HG03469 (cell line): ENCODE measurements at regions not wholly inside any gene's neighbourhood (a gene's known extent, or its start where the extent isn't known, plus 50 kb on each side); places are given as distances from the start of the nearest gene placed in this dataset.

Experiments used
- ATAC-seq: cut with Tn5 transposase; IDR thresholded peaks from one replicate; pipeline ENCODE4 v1.9.1; 2021; ENCODE audit warnings: mild to moderate bottlenecking, moderate library complexity, moderate number of reproducible peaks; ENCODE audit not compliant: unreplicated experiment

DNA sequence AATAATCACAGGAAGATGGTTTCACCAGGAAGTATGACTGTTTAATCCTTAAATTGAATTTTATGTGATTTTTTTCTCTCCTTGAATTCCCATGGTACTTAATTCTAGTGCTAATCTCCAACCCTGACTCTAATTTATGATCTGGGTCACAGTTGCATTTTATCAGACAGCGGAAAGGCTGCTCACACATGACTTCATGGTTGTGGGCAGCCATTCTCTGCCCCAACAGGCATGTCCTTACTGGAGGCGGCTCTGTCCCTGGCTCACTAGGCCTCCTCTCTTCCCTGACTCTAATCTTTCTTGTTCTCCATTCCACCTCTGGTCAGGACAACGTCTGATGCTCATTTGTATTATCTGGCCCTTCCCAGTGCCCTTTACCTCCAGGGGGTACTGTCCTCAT lies 184.4 kb downstream of the CHST1 start:
- no peak for ATAC-seq

DNA sequence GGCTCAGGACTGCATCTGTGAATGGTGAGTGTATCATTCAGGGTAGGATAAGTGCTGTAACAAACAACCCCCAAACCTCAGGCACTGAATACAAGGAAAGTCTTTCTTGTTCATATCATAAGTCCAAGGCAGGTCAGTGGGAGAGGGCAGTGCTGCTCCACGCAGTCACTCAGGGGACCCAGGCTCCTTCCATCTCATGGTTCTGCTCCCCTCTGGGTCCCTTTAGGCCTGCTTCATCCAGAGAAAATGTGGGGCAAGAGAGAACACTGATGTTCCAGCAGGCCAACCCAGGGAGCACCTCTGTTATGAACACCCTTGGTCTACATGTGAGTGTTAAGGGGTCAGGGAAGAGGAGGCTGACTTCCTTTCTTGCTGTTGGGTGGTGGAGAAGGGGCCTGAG lies 187.8 kb downstream of the CHST1 start:
- no peak for ATAC-seq

DNA sequence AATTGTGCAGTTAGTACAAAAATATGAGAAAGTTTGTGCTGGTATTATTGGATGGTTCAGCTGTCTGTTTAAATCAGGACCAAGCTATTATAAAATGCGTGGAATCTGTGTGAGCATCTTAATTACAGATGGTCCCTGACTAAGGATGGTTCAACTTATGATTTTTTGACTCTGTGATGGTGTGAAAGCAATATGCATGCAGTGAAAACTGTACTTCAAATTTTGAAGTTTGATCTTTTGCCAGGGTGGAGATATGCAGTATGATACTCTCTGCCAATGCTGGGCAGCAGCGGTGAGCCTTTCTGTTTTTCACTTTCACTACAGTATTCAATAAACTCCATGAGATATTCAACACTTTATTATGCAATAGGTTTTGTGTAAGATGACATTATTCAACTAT lies 189.3 kb downstream of the CHST1 start:
- ATAC-seq = no peak

GRCh38 chr11:45475173-45475572 lies 189.0 kb upstream of the SYT13 start:
- no peak for ATAC-seq

GRCh38 chr11:45473341-45473895 lies 187.3 kb upstream of the SYT13 start:
- ATAC-seq = no peak

- ATAC-seq = no peak
These were observed 186.7 kb upstream of the SYT13 start for GRCh38 chr11:45472716-45473317.

DNA sequence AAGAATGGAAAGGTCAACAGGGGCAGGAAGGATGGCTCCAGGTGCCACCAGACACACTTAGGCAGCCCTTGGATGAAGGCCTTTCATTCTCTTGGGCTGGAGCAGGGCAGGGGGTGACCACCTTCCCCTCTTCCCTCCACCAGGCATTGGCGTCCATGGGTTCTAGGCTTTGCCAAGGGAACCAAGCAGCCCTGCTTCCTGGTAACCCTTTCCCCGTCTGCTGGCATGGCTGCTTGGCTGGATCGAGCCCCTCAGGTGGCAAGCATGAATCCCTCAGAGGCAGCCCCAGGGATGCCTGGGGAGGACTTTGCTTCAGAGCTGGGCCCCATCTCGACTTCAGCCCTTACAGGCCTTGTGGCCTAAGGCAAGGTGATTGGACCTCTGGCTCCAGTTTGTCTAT lies 185.1 kb upstream of the SYT13 start:
- no peak for ATAC-seq

DNA sequence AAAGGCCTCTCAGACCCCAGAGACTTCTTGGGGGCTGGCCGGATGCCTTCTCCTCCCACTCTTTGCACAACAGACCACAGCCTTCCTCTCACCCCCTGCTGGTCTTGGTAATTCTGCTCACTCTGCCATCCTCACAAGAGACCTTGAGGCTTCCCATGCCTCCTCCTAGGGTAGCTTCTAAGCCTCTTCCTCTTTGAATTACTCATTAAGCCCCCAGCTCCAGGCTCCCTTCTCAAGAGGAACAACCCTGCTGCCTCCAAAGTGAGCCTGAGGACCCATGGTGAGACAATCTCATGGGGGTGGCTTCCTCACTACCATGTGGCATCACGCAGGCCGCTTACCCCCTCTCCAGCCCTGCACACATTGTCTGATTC lies 184.6 kb upstream of the SYT13 start:
- ATAC-seq = no peak

- no peak for ATAC-seq
These were observed 184.1 kb upstream of the SYT13 start for GRCh38 chr11:45470151-45470793.

GRCh38 chr11:45468267-45468856 lies 182.2 kb upstream of the SYT13 start:
- ATAC-seq = no peak

DNA sequence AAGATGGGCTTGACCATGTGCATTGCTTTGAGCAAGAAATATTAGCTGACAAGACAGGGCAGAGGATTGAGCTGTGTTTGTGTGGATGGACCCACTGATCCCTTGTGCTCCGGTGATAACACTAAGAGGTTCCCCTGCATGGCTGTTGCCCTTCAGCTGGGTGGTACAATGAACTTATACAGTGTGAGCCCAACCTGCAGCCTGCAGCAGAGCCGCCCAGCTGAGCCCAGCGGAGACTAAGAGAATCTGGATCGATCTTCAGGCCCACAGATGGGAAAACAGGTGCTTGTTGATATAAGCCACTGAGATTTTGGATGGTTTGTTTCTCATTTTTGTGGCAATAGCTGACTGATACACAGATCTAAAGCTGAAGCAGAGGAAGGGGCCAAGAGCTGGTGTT lies 177.4 kb upstream of the SYT13 start:
- no peak for ATAC-seq

DNA sequence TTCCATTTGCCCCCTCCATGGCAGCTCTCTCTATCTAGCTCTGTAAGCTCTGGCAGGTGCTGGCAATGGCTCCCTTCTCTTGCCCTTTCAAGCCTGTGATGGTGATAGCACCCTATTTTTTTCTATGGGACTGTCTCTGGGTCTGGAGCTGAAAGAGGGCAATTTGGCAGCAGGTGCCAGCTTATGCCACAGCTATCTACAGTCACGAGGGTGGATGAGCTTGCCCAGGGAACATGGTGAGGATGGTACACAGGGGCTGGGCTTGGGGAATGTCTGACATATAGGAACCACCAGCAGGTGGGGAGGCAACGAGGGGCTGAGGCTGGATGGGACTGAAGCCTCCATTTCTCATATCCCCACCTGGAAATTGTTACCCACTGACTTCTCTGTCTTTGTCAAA lies 175.4 kb upstream of the SYT13 start:
- no peak for ATAC-seq

GRCh38 chr11:45459491-45459890 lies 173.3 kb upstream of the SYT13 start:
- ATAC-seq = no peak

DNA sequence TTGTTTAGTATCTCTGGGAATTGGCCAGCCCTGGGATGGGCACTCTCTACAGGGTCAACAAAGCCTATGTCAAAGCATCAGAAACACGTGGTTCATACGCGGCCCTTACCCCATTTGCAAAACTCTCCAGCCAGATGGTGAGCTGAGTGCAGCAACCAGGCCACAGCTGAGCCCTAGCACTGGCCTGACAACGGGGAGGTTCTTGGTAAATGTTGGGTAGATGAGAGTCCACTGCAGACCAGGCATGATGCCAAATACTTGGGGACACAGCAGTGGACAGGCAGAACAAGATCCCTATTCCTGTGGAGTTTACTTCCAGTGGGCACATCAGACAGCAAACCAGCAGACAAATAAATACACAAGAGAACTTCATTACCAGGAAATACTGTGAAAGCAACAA lies 172.1 kb upstream of the SYT13 start:
- no peak for ATAC-seq

GRCh38 chr11:45457649-45458048 lies 171.5 kb upstream of the SYT13 start:
- ATAC-seq = no peak

- ATAC-seq = no peak
These were observed 170.5 kb upstream of the SYT13 start for GRCh38 chr11:45456686-45457085.

- ATAC-seq = no peak
These were observed 169.4 kb upstream of the SYT13 start for GRCh38 chr11:45455536-45455935.

GRCh38 chr11:45454917-45455401 lies 168.8 kb upstream of the SYT13 start:
- no peak for ATAC-seq

DNA sequence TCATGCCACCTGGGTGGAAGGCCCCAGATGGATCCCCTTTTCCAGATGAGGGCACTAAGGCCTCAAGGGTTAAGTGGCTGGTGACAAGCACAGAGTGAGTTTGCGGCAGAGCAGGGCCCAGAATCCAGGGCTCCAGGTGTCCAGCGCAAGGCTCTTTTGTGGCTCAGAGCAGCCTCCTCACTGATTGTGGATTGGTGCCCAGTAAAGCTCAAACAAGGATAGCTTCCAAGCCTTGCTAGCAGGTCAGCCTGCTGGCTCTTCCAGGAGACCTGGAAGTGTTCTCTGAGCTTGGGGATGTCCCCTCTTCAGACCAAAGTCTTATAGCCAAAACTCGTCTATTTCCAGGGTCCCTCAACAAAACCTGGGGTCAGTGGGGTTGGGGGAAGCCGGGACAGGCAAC lies 167.6 kb upstream of the SYT13 start:
- ATAC-seq = no peak

DNA sequence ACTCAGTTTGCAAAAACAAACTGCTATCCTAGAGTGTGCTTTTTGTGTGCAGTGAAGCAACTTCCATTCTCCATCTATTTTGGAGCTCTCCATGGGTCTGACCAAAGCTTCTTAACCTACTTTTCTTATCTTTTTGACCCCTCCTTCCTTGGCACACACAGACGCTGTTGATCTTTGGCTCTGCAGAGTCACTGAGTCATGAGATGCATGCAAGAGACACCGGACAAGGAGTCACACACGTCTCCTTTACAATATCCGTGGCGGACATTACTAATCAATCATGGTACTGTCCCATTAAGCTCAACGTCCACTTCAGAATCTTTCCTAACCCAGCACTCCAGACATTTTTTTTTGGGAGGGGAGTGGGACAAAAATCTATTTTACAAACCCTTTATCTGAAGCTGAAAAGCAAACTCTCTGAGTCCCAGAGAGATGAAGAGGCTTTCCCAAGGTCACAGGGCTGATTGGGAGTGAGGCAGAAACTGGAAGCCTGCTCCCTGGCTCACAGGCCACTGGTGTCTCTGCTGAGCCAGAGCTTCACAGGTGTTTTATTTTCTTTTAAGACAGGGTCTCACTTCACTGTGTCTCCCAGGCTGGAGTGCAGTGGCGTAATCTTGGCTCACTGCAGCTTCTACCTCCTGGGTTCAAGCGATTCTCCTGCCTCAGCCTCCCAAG lies 165.8 kb upstream of the SYT13 start:
- ATAC-seq = no peak

DNA sequence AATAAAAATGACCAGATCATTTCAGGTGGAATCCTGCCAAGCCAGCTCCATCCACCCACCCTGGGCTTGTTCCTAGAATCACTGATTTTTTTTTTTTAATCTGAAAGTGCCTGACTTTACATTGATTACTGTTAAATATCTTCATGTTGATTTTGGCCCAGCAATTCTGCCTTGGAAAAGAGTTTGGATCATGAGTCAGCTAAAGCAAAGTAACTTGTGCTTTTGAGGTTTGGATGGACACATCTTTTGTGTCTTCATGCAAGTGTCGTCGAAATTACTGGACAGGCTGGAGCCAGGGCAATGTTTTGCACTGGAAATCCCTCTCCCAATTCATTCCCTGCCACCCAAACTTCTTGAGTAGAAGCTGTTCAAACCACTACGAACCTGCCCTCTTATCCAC lies 164.0 kb upstream of the SYT13 start:
- no peak for ATAC-seq
